GM12892 (cell line): ENCODE measurements at regions not wholly inside any gene's neighbourhood (a gene's known extent, or its start where the extent isn't known, plus 50 kb on each side); places are given as distances from the start of the nearest gene placed in this dataset.

ENCODE experiments used
- POLR2A ChIP-seq: IDR thresholded peaks from 2 replicates; pipeline ENCODE4 v1.6.1; 2011; ENCODE audit warnings: low read depth, low read length, control low read depth
- POLR2AphosphoS5 ChIP-seq: IDR thresholded peaks from 2 replicates; pipeline ENCODE4 v1.6.1; 2011; ENCODE audit warnings: low read depth, low read length, control low read depth
- TAF1 ChIP-seq: IDR thresholded peaks from 2 replicates; pipeline ENCODE4 v1.6.1; 2011; ENCODE audit warnings: low read depth, mild to moderate bottlenecking, control low read depth, low read length, borderline replicate concordance

DNA sequence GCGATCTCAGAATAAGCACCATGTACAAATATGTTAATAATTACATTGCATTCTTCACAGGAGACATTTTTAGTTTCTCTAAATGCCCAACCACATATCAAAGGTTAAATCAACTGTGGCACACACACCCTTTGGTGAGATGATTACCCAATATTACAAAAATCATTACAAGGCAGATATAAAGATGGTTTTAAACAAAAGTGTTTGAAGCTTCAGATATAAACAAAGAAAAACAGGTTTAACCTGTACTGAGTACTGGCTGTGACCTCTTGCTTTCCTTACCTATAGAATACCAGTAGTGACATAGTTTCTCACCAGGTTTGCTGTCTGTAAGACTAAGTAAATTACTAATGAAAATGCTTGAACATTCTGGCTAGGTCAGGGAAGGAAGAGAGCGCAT, 360.0 kb upstream of the IGFBP3 start:
- no peak for TF ChIP-seq POLR2A
- TF ChIP-seq TAF1, result no peak
- no peak for TF ChIP-seq POLR2AphosphoS5
